Left lung (tissue), 4 donors: ENCODE measurements at regions not wholly inside any gene's neighbourhood (a gene's known extent, or its start where the extent isn't known, plus 50 kb on each side); places are given as distances from the start of the nearest gene placed in this dataset.
A peak's percentile ranks its signal among the peaks of the same experiment; 100 is the strongest.

ENCODE experiments used
- ATAC-seq: fragments of 200-7000 bp; cut with Tn5 transposase; one replicate; pipeline ENCODE4 v1.9.1; 2020; ENCODE audit warnings: moderate library complexity
- DNase-seq, 4 donors: peaks; one replicate each; pipeline ENCODE4 v3.0.0-alpha.2; 2013 to 2020
- H3K27ac ChIP-seq, 2 donors: fragments of 200-600 bp; sonication (generic) in 1 of 2; one replicate each; pipeline versions ENCODE4 v1.5.0 to v1.8.0; 2020 to 2021
- H3K27me3 ChIP-seq, 2 donors: fragments of 200-600 bp; sonication (generic) in 1 of 2; one replicate each; pipeline versions ENCODE4 v1.5.0 to v1.8.0; 2020 to 2021
- H3K36me3 ChIP-seq, 2 donors: fragments of 200-600 bp; sonication (generic) in 1 of 2; one replicate each; pipeline versions ENCODE4 v1.5.0 to v1.8.0; 2020 to 2021
- H3K4me1 ChIP-seq, 2 donors: fragments of 200-600 bp; one replicate each; pipeline ENCODE4 v1.8.0; 2021
- H3K4me3 ChIP-seq, 2 donors: fragments of 200-600 bp; sonication (generic) in 1 of 2; one replicate each; pipeline versions ENCODE4 v1.5.0 to v1.8.0; 2020 to 2021; ENCODE audit warnings: mild to moderate bottlenecking in 1 of 2
- H3K9me3 ChIP-seq, 2 donors: fragments of 200-600 bp; sonication (generic) in 1 of 2; one replicate each; pipeline versions ENCODE4 v1.5.0 to v1.8.0; 2020 to 2021
- intact Hi-C, 2 donors: fragments of 100-400 bp; cut with DNase I; formaldehyde crosslinking; loops; one replicate each; pipeline versions ENCODE4 v1.11.2 to v1.14.2; 2022
- TF ChIP-seq, protein P1 (sequence below), 2 donors: fragments of 200-600 bp; sonication (generic) in 1 of 2; IDR thresholded peaks; one replicate each; pipeline versions ENCODE4 v1.5.0 to v1.8.0; 2021; ENCODE audit warnings: antibody characterized with exemption in 2 of 2
- donor health status: DM: no; HTN: yes; CAD: no.
- donor health status: DM: no; HTN: no; CAD: no.

DNA sequence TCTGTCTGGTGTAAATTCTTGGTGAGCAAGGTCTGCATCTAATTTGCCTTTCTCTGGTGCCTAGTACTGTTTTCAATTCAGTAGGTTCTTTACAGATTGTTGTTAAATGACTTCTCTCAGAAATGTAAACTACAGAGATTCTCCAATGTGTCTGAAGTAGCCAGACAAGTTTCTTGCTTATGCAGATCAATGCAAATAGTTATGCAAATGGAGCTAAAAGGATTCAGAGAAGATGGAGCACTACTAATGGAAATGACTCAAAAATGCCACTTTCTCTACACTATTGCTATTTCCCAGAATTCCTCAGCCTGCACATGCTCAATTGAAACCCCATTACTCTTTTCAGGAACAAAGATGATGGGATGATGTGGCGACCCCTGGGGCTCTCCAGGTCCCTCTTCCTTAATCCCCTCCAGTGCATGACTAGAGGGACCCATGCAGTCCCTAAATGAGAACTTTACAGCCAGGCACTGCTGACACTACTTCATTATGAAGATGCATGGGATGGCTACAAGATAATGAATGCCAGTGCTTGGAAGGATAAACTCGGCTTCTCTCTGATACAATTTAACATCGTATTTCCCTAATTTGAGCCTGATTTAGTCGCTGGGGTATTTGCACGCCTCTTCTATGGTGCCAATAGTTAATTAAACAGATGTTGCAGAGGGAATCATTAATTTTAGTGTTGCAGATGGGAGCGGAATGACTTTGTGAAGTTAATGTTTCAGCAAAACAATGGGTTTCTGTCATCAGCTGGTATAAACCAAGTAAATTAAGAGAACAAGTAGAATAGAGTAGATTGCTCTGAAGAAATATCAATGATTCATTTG is 753.2 kb downstream of the TLR4 start:
- no peaks in the 10 kb centered on the region for H3K4me1 ChIP-seq
- TF ChIP-seq, protein P1, sequence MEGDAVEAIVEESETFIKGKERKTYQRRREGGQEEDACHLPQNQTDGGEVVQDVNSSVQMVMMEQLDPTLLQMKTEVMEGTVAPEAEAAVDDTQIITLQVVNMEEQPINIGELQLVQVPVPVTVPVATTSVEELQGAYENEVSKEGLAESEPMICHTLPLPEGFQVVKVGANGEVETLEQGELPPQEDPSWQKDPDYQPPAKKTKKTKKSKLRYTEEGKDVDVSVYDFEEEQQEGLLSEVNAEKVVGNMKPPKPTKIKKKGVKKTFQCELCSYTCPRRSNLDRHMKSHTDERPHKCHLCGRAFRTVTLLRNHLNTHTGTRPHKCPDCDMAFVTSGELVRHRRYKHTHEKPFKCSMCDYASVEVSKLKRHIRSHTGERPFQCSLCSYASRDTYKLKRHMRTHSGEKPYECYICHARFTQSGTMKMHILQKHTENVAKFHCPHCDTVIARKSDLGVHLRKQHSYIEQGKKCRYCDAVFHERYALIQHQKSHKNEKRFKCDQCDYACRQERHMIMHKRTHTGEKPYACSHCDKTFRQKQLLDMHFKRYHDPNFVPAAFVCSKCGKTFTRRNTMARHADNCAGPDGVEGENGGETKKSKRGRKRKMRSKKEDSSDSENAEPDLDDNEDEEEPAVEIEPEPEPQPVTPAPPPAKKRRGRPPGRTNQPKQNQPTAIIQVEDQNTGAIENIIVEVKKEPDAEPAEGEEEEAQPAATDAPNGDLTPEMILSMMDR (IDR thresholded peaks at IDR 0.05): no peak

DNA sequence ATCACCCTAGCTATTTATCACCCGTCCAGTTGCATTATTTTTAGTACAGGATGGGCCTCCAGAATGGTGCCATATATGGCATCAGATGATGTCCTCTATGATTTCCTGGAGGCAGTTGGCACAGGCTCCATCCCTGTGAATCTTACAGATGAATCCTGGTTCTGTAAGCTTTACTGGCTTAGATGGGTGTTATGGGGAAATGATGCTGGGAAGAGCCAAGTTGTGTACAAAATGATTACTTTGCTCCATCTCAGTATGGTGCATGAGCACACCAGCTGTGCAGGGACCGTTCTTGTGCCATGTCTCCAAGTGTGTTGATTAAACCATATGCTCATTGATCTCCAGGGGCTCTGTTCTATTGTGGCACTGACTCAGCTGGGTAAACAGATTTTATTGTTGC is 755.7 kb downstream of the TLR4 start:
- DNase-seq (no peak), ATAC-seq (no peak)
- Histone ChIP-seq H3K36me3 (no peaks in the 10 kb centered on the region), H3K4me1 (no peaks in the 10 kb centered on the region), H3K27me3 (no peaks in the 10 kb centered on the region), H3K9me3 (no peaks in the 10 kb centered on the region), H3K27ac (no peak overlapping the region), H3K4me3 (no peak overlapping the region)
- TF ChIP-seq, protein P1 (IDR thresholded peaks at IDR 0.05): no peak
- intact Hi-C loops: no loop called here

More for the DNA sequence above, 753.2 kb downstream of the TLR4 start:
- H3K36me3 ChIP-seq: no peaks in the 10 kb centered on the region
- DNase-seq (no peak), ATAC-seq (no peak)
- no peaks in the 10 kb centered on the region for H3K27me3 ChIP-seq
- intact Hi-C loops: no loop called here
- no peaks in the 10 kb centered on the region for H3K9me3 ChIP-seq
- H3K27ac ChIP-seq: no peak overlapping the region
- no peak overlapping the region for H3K4me3 ChIP-seq

DNA sequence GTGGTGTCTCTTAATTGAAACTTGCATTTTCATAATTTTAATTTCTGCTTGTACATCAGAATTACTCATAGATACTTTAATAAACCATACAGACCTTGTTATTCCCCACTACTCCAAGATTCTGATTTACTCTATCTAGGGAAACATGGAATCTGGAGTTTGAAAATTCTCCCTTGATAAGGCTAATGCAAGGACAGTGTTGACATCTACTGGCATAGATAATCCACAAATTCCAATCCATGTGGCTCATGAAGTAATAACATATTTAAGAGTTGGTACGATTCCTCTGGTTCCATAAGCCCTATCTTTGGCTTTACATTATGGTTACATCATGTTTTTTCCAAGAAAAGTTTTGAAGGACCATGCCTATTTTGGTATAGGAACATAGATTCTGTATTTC is 759.2 kb downstream of the TLR4 start:
- intact Hi-C loops: no loop called here
- no peaks in the 10 kb centered on the region for H3K27me3 ChIP-seq
- no peaks in the 10 kb centered on the region for H3K36me3 ChIP-seq
- ATAC-seq (no peak), DNase-seq (no peak)
- H3K4me1 ChIP-seq: no peaks in the 10 kb centered on the region
- H3K9me3 ChIP-seq: no peaks in the 10 kb centered on the region
- no peak overlapping the region for H3K4me3 ChIP-seq
- H3K27ac ChIP-seq: no peak overlapping the region
- TF ChIP-seq, protein P1 (IDR thresholded peaks at IDR 0.05): no peak

DNA sequence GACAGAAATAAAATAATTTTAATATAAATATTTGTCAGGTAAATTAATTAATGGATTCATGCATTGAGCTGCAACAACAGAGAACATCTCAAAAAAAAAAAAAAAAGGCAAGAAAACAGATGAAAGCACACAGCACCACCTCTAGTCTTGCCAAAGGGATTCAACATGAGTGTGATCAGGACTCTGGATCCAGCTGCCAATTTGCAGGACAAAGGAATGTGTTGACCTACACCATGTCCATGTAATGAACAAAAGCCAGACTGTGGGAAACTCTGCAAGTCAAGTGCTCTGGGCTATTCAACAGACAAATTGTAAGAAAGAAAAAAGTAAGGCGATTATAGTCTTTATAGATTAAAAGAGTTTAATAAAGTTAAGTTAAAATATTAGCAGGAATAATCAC is 769.3 kb downstream of the TLR4 start:
- Histone ChIP-seq H3K4me1 (no peaks in the 10 kb centered on the region), H3K9me3 (no peaks in the 10 kb centered on the region), H3K4me3 (no peak overlapping the region), H3K36me3 (no peaks in the 10 kb centered on the region), H3K27ac (no peak overlapping the region), H3K27me3 (no peaks in the 10 kb centered on the region)
- peak in 2 of 4 donors; percentile 4 to 21 for DNase-seq
- TF ChIP-seq, protein P1 (IDR thresholded peaks at IDR 0.05): no peak
- ATAC-seq: no peak
- intact Hi-C loops: no loop called here

DNA sequence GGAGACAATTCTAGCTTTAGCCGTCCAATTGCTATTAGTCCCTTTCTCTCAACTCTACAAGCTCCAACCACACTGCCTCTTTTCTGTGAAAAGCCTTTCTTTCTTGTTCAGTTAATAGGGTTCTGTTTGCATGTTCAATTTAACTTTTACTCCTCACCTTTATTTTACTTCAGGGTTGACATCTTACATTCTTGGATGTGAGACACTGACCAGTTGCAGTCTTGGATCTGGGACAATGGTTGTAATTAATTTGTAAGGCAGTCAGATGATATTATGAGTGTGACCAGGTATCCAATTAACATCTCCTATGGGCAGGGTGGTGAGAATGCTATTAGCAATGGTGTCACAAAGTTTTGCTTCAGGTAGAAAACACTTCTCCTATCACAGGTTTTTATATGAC is 774.5 kb downstream of the TLR4 start:
- TF ChIP-seq, protein P1 (IDR thresholded peaks at IDR 0.05): no peak
- Histone ChIP-seq H3K4me3 (no peak overlapping the region), H3K9me3 (no peaks in the 10 kb centered on the region), H3K4me1 (no peaks in the 10 kb centered on the region), H3K27ac (no peak overlapping the region), H3K36me3 (no peaks in the 10 kb centered on the region), H3K27me3 (no peaks in the 10 kb centered on the region)
- intact Hi-C loops: no loop called here
- ATAC-seq: no peak
- DNase-seq: no peak
